NB4 (cell line): ENCODE measurements at regions not wholly inside any gene's neighbourhood (a gene's known extent, or its start where the extent isn't known, plus 50 kb on each side); places are given as distances from the start of the nearest gene placed in this dataset.

ENCODE experiments used
- DNase-seq: peaks from one replicate; pipeline ENCODE4 v3.0.0; 2010; ENCODE audit warnings: low read depth
- H3K4me3 ChIP-seq: one replicate; pipeline ENCODE4 v1.5.1; 2011; ENCODE audit warnings: mild to moderate bottlenecking, low read depth, low read length, moderate library complexity
- CTCF ChIP-seq: IDR thresholded peaks from one replicate; pipeline ENCODE4 v1.5.1; 2012; ENCODE audit warnings: low read depth, low read length
- MAX ChIP-seq: IDR thresholded peaks from 2 replicates; pipeline ENCODE4 v1.6.1; 2011; ENCODE audit warnings: low read depth, low read length
- MYC ChIP-seq: IDR thresholded peaks from 2 replicates; pipeline ENCODE4 v1.6.1; 2011; ENCODE audit warnings: low read depth, low read length
- POLR2A ChIP-seq: IDR thresholded peaks from 2 replicates; pipeline ENCODE4 v1.6.1; 2011; ENCODE audit warnings: mild to moderate bottlenecking; ENCODE audit not compliant: insufficient read length; ENCODE audit errors: extremely low read depth

GRCh38 chr11:128400382-128401203 is 186.8 kb downstream of the ETS1 start:
- no peak for DNase-seq
- H3K4me3 ChIP-seq: no peak overlapping the region
- no peak for TF ChIP-seq MYC
- no peak for TF ChIP-seq CTCF
- TF ChIP-seq MAX: no peak
- no peak for TF ChIP-seq POLR2A

DNA sequence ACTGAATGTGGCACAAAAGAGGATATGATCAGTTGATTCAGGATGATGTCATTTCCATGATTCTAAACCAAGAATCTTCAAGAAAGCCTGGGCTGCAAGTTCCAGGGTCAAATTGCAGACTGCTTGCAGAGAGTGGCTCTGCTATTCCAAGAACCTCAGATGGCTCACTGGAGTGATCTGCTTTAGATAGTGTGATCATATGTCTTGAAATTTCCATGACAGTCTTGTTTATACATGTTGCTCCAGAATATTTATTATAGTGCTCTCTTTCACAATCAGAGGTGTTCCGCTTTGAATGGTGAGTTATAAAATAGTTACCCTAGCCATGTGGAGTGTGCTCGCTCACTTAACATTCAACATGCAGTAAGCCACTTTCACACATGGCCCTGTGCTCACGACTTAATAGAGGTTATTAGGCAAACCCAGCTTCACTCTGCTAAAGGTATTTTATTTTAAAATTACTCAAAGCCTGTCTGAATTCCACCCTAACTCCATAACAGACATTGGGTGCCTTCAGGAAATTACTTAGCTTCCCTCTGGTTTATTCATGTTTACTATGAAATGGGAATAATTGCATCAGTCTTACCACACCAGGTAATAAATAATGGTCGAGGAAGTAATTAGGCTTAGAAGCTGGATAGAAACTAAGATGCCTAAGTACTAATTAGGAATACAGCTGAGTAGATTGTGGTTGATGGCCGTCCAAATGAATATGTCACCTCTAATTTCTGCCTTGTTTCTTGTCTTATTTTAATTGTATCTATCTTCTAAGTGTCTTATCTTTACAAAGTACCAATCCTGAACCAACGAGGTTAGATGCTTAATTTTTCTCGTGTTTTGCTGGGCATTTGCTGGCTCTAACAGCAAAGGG is 187.9 kb downstream of the ETS1 start:
- no peak overlapping the region for H3K4me3 ChIP-seq
- peak; percentile 28 for DNase-seq
- 0 out of 2 replicates have a peak, but pooled peaks have one; percentile 3 for TF ChIP-seq MAX
- TF ChIP-seq MYC: no peak

DNA sequence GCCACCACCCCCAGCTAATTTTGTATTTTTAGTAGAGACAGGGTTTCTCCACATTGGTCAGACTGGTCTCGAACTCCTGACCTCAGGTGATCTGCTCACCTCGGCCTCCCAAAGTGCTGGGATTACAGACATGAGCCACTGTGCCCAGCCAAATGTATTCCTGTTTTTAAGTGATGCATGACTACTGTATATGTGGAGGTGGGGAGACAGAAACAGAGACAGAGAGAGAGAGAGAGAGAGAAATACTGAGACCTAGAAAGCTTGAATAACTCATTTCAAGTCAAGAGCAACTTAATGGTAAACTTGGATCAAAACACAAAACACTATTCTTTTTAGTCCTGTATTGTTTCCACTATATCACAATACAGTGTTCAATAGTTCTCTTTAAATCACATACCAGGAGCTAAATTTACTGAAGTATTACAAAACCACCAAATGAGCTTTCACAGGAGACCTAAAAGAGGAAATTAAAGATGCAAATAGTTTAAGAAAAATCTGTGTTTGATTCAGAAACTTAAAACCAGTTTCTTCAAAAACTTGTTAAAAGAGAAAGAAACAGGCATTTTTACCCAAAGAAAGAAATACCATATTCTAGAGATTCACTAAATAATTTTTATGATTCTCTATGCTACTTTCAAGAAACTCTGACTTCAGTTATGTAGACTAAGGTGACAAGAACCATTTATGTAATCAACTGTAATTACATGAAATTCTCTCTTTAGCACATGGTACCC is 188.7 kb downstream of the ETS1 start:
- no peak overlapping the region for H3K4me3 ChIP-seq
- no peak for DNase-seq
- TF ChIP-seq POLR2A (no peak), MAX (no peak), CTCF (no peak), MYC (no peak)

DNA sequence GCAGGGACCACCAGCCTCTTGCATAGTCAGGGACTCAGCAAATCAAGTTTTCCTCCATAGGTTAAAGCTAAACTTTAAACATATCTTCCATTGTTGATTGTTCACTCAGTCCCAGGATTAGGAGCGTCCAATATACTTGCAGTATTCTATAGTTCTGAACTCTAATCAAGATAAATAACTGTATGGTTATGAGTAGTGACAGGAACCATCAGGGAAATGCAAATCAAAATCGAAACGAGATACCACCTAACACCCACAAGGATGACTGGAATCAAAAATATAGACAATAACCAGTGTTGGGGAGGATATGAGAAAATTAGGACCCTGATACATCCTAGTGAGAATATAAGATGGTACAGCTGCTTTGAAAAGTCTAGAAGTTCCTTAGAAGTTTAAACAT is 190.0 kb downstream of the ETS1 start:
- H3K4me3 ChIP-seq: no peak overlapping the region
- TF ChIP-seq MAX (no peak), POLR2A (no peak), CTCF (no peak)
- DNase-seq: no peak

GRCh38 chr11:128394431-128395089 is 192.8 kb downstream of the ETS1 start:
- no peak overlapping the region for H3K4me3 ChIP-seq
- no peak for DNase-seq
- TF ChIP-seq MAX (no peak), CTCF (no peak), MYC (no peak), POLR2A (no peak)
